Fibroblast of mammary gland (primary cell): ENCODE measurements at regions not wholly inside any gene's neighbourhood (a gene's known extent, or its start where the extent isn't known, plus 50 kb on each side); places are given as distances from the start of the nearest gene placed in this dataset.

Experiments
- DNase-seq: peaks from one replicate; pipeline ENCODE4 v3.0.0-alpha.2; 2010; ENCODE audit warnings: low read depth
- H3K4me3 ChIP-seq: 2 replicates; pipeline ENCODE4 v1.5.1; 2011; ENCODE audit warnings: low read depth, mild to moderate bottlenecking, low read length, moderate library complexity; ENCODE audit not compliant: control insufficient read depth
- TF ChIP-seq, protein P1 (sequence below): conservative IDR thresholded peaks from 2 replicates; pipeline ENCODE4 v1.5.1; 2011; ENCODE audit warnings: low read depth, low read length, inconsistent platforms; ENCODE audit not compliant: control insufficient read depth, insufficient read depth

DNA sequence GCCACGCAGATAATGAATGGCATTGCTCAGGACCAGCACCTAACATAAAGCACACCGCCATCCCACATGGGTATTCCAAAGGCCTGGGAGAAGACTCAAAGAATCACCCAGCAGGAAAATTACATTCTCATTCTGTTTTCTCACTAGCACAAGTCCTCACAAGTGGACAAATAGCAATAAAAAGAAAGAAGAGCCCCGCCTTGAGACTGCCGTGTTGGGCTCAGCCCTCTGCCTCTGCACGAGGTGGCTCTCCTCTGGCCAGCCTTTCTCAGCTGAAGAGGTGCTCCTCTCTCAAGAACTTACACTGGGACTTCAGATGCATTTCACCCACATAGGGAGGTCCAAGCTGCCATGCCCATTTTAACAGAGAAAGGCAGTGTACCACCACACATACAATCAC lies 207.5 kb downstream of the SPTSSA start:
- H3K4me3 ChIP-seq: no peak overlapping the region
- no peak for DNase-seq
- TF ChIP-seq, protein P1, sequence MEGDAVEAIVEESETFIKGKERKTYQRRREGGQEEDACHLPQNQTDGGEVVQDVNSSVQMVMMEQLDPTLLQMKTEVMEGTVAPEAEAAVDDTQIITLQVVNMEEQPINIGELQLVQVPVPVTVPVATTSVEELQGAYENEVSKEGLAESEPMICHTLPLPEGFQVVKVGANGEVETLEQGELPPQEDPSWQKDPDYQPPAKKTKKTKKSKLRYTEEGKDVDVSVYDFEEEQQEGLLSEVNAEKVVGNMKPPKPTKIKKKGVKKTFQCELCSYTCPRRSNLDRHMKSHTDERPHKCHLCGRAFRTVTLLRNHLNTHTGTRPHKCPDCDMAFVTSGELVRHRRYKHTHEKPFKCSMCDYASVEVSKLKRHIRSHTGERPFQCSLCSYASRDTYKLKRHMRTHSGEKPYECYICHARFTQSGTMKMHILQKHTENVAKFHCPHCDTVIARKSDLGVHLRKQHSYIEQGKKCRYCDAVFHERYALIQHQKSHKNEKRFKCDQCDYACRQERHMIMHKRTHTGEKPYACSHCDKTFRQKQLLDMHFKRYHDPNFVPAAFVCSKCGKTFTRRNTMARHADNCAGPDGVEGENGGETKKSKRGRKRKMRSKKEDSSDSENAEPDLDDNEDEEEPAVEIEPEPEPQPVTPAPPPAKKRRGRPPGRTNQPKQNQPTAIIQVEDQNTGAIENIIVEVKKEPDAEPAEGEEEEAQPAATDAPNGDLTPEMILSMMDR: no peak

DNA sequence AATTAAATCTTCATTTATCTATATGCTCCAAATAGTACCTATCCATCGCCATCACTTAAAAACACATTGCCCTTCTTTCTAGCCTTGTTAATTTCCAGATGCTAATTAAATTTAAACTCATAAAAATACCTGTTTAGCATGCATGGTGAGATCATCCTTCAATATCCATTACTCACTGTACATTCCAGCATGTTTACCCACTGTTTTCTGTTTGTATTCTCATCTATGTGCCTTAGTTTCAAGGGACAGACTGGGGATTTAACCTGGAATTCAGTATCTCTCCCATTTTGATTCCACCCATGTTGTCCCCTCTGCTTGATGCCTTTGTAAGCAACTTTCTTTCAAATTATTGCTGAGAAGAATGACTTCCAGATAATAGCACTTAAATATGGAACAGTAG lies 208.0 kb downstream of the SPTSSA start:
- DNase-seq: no peak
- H3K4me3 ChIP-seq: no peak overlapping the region
- TF ChIP-seq, protein P1: no peak

DNA sequence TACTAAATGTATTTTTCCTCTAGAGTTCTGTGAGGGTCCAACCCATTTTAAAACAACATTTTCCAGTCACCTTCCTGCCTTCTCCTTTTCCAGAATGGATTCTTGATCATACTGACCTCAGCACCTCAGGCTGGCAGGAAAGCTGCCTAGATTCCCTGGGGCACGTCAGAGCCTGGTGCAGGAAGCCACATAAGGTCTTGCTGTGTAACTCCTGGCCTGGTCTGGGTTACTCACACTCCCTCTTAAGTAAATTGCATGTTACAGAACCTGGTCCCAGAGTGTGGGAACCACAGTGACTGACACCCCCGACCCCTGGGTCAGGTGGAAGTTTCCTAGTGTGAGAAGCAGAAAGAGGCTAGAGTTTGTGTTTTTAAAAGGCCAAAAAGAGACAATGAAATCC lies 209.8 kb downstream of the SPTSSA start:
- TF ChIP-seq, protein P1: no peak
- DNase-seq: peak; percentile 29
- H3K4me3 ChIP-seq: no peak overlapping the region

DNA sequence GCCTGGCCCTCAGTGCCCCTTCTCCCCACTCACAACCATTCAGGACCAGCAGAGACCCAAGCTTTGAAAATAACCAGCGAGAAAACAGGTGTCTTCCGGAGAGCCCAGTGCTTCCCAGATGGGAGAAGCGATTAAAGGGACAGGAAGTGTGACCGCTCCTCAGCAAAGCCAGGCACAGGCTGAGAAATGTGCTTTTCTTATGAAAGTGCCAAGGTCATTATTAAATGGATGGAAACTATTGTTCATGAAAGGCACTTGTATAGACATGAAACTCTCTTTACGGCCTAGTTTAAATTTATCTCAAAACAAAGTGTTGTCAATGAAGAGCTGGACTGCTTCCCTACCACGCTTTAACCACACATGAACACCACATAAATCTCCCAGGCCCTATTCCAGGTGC lies 210.4 kb downstream of the SPTSSA start:
- no peak for DNase-seq
- TF ChIP-seq, protein P1: no peak
- no peak overlapping the region for H3K4me3 ChIP-seq

DNA sequence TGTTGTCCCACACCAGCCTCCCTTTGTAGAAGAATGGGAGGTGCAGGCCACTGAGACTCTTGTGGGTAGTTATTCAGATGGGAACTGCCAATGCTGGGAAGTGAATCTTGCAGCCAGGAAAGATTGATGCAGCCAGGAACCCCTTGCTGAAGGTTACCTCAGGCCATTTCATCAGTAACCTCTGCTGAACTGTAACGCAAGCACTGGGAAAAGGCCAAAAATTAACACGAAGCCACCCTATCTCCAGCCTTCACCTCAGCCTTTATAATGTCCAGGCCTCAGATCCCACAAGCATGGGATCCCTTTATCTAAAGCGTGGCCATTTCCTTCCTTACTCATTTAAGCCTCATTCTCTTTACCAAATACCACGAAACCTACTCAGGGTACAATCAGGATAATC lies 211.1 kb downstream of the SPTSSA start:
- no peak for DNase-seq
- TF ChIP-seq, protein P1: no peak
- no peak overlapping the region for H3K4me3 ChIP-seq

DNA sequence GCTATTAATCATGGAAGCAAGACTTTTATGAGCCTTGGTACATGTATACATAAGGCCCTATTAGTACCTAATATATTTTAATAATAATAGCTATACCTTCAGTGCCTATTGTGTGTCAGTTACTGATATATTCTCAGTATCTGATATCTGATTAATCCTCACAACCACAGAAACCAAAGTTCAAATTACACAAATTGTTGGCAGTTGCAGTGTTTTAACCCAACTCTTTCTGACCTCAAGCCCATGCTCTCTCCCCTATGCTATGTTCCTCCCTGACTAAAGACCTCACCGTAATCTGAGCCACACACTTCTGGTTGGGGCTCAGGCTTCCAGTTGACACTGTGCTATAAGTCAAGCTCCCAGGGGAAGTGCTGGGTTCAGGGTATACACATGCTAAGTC lies 214.4 kb downstream of the SPTSSA start:
- DNase-seq: no peak
- H3K4me3 ChIP-seq: no peak overlapping the region
- TF ChIP-seq, protein P1: no peak

DNA sequence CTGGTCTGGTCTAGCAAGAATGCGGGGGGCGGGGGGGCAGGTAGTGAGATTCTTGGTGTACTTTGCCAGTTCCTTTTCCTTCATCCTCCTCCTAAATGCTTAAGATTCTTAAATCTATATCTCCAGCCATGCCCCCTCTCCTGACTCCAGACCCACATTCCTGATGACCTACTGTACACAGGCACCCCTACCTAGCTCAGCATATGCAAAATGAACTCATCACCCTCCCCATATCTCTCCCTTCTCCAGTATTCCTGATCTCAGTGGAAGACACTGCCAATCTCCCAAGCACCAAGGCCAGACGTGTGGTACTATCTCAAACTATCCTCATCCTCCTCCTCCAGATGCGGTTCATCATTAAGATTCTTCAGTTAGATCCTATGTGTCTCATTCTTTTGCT lies 215.8 kb downstream of the SPTSSA start:
- TF ChIP-seq, protein P1: no peak
- no peak overlapping the region for H3K4me3 ChIP-seq
- no peak for DNase-seq
